GM23248 (cell line): ENCODE measurements at regions not wholly inside any gene's neighbourhood (a gene's known extent, or its start where the extent isn't known, plus 50 kb on each side); places are given as distances from the start of the nearest gene placed in this dataset.

Source experiments
- EZH2 ChIP-seq: fragments of 200-600 bp; sonication (generic); IDR thresholded peaks from 2 replicates; pipeline ENCODE4 v1.6.1; 2018; ENCODE audit warnings: antibody characterized with exemption, mild to moderate bottlenecking; ENCODE audit not compliant: insufficient read depth, poor library complexity, severe bottlenecking
- EZH2phosphoT487 ChIP-seq: fragments of 200-600 bp; sonication (generic); IDR thresholded peaks from 2 replicates; pipeline ENCODE4 v1.6.1; 2018; ENCODE audit warnings: antibody characterized with exemption, moderate library complexity, mild to moderate bottlenecking, low read depth; ENCODE audit not compliant: insufficient read depth

GRCh38 chr12:124623344-124624035, 56.1 kb upstream of the NCOR2 start:
- TF ChIP-seq EZH2 (no peak), EZH2phosphoT487 (no peak)
